ENCODE measurements at regions not wholly inside any gene's neighbourhood (a gene's known extent, or its start where the extent isn't known, plus 50 kb on each side); places are given as distances from the start of the nearest gene placed in this dataset.
A peak's percentile ranks its signal among the peaks of the same experiment; 100 is the strongest.

DNA sequence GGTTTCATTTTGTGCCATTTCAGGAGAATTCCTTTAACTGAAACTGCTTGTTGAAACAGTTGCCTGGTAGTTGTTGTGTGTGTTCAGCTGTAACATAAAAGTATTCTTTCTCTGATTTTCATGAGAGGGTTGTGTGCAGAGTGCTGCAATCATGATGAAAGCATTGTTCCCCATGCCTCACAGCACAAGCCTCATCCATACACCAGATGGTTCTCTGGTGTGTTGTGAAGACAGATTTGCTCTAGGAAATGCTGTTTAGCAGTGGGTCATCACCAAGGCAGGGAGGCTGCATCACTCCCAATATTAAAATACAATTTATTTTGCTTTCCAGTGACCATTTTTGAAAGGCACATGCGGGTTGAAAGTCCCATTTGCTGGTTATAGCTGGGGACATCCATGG is 404.4 kb downstream of the AACS start:
- DNase-seq (ENCODE audit: low read depth in 4 of 4, low spot score in 2 of 4), result no peak

DNA sequence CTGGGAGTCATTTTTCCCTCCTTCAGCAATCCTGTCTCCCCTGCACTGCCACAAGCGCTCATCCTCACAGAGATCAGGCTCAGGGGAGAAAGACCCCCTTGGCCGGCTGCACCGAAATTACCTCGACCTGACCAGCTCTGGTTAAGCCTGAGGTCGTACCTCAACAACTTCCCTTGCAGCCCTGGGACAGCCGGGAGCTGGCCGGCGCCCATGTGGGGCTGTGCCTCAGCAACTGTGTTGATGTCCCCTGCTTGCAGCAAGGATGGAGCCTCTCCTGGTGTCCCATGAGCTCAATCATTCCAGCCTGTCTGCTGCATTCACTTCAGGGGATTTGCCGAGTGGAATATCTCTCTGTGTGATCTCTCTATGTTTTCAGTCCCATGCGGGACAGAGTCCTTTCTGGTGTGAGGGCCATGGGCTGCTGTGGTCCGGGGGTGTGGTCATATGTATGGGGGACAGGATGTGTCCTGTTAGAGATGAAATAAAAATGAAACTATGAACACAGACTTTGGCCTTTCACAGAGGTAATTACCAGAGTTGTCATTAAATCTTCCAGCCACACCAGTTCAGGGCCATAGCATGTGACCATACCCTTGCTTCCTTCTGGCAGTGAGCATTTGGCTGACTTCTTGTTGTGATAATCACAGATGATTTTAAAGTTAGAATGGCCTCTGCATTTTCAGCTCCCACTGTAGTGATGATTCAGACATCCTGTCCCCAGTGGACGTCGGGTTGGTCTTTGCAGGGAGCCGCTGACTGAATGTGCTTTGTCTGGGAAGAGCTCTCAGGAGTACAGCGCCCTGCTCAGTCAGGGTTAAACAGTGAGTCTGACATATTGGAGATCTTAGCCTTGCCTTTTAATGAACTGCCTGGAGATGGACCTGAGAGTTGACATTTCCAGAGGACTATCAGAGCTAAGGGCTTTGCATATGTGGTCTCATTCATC is 405.9 kb downstream of the AACS start:
- DNase-seq (ENCODE audit: low read depth in 4 of 4, low spot score in 2 of 4), result no peak

DNA sequence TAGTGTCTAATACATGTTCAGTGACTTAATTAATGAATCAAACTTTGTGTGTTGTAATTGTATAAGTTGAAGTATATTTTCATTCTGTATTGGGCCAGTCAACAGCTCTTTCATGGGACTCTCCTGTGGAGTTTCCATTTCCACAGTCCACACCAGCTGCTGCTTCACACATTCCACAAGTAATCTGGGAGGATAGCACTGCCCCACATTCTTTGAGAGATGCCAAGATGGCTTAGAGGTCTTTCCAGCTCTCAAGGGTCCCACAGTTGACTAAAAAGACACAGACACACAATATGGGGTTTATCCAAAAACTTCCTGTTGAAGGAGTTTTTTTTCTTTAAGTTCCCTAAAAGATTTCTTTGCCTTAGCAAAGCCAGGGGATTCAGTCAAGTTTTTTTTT is 408.3 kb downstream of the AACS start:
- no peak for DNase-seq (ENCODE audit: low read depth in 4 of 4, low spot score in 2 of 4)

DNA sequence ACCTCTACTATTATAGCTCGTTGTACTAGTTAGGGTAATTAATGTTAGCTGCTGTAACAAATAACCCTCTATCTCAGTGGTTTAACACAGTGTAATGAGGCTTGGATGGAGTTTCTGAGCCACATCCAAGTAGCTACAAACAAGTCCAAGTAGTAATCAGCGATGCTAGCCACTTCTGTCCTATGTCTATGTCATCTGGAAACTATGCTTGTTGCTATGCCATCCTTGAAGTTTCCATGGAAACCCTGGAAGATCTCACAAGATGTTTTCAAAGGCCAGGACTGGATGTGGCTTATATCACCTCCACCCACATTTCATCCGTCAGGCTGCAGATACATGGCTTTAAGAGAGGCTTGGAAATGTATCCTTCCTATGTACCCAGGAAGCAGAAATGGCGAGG is 422.1 kb downstream of the AACS start:
- no peak for DNase-seq (ENCODE audit: low read depth in 4 of 4, low spot score in 2 of 4)

DNA sequence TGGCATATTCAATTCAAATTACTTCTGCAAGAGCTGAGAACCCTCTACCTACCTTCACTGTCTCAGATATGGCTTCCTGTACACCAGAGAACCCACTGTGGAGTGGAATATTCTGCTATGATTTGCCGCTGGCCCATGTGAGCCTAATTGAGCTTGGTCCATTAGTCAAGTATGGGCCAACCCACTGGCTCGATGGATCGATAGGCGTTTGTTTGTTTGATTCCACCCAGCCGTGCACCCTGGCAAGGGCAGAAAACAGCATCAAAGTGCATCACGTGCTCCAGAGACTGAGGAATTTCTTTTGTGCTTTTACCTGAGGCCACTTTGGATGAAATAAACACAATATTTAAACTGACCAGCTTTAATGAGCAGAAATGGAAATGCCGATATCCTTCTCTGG is 426.3 kb downstream of the AACS start:
- no peak for DNase-seq (ENCODE audit: low read depth in 4 of 4, low spot score in 2 of 4)

DNA sequence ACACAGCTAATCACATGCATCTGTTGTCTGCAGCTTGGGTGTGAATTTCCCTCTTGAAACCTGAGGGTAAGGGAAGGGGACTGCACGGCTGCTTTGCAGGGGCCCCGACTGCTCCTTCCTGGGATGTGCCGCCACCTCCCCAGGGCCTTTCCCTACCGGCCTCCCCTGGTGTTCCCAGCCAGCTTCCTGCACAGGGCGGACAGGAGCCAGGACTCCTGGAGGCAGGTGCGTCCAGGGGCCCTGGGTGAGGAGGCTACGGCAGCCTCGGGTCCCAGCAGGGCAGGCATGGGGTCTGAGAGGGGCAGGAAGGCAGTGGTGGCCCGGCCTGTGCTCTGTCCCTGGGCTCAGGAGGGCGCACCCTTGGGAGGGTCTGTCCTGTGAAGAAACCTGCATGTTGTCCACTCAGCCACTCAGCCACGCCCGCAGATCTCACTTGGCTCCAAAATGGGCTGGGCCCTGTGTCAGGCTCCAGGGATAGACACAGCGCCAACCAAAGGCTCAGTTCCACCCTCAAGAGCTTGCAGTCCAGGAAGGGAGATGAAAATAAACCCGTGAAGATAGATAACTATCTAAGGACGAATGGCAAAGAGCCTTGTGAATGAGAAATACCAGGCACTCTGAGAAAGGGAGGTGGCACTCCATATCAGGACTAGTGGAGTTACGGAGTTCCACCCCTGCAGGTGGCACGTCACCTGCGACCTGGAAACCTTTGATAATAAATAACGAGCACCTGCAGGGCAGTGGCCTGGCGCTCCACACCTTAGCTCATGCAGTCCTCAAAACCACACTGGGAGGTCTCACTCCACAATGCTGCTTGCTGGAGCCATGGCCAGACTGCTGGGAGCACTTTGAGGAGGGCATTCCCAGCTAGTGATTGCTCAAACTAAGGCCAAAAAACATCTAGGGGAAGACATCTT is 427.4 kb downstream of the AACS start:
- DNase-seq (ENCODE audit: low read depth in 4 of 4, low spot score in 2 of 4), result no peak

DNA sequence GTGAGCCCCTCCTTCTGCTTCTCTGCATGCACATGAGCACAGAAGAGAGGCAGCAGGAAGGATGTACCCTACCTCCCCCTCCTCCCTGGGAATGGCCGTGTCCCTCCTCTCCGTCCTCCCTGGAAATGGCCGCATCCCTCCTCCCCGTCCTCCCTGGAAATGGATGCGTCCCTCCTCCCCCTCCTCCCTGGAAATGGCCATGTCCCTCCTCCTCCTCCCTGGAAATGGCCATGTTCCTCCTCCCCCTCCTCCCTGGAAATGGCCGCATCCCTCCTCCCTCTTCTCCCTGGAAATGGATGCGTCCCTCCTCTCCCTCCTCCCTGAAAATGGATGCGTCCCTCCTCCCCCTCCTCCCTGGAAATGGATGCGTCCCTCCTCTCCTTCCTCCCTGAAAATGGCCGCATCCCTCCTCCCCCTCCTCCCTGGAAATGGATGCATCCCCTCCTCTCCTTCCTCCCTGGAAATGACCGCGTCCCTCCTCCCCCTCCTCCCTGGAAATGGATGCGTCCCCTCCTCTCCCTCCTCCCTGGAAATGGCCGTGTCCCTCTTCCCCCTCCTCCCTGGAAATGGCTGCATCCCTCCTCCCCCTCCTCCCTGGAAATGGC is 428.6 kb downstream of the AACS start:
- DNase-seq (ENCODE audit: low read depth in 4 of 4, low spot score in 2 of 4), result no peak

DNA sequence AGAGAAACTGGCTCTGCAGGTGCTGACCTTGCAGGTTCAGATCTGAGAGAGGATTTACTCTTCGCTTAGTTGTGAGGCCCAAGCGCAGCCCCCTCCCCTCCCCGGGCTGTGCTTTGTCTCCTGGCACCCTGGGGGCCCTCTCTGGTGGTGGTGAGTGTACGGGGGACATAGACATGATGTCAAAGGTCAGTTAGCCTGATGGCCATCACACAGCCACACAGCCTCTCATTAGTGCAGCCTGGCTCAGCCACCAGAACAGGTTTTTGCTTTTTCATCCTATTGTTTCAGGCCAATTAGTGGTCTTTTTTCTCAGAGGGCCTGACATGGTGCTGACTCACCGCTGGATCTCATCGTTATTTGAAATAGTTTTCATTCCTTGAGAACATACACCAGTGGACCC is 437.9 kb downstream of the AACS start:
- no peak for DNase-seq (ENCODE audit: low read depth in 4 of 4, low spot score in 2 of 4)

DNA sequence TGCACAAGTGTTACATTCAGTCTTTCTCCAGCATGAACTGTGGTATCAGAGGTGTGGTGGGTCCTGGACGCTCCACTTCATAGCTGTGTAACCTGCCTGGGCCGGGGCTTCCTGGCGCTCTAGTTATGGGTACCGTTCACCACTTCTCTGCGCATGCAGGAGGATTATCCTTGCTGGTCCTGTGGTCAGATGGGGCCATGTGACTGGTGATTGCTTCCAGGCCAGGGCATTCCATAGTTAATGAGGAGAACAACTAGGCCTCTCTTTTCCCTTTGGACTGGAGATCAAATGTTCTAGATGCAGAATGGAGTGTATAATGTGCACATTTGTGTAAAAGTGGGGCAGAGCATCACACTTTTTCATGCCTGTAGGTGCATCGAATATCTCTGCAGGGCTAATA is 444.0 kb downstream of the AACS start:
- DNase-seq (ENCODE audit: low read depth in 4 of 4, low spot score in 2 of 4), result no peak

DNA sequence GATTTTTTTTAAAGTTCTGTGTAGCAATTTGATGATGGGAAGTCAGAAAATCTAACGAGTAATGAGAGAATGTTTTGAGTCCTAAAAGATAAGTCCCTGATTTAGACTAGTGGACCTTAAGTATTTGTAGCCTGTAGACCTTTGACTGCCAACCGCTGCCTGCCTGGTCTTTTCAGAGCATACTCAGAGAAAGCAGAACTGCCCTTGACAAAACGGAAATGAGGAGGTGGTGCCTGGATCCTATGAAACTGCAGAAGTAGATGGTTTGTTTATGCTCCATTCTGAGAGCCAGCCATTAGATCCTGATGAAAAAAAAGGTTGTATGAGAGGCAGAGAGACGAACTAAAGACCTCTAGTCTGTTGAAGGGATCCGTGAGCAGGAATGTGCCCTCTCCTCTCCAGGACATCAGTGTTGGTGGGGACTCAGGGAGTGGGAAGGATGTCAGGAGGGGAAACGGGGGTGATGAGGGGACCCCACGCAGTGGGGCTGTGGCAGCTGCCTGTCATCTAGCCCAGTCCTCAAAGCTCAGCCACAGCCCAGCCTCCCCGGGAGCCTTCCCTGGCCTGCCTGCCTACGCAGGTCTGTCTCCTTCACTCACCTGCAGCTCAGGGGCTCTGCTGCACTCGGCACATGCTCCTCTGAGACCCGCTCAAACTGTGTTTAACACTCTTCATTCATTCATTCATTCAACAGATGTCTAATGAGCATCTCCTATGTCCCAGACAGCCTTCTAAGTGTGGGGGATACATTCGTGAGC is 447.5 kb downstream of the AACS start:
- DNase-seq (ENCODE audit: low read depth in 4 of 4, low spot score in 2 of 4), result no peak

DNA sequence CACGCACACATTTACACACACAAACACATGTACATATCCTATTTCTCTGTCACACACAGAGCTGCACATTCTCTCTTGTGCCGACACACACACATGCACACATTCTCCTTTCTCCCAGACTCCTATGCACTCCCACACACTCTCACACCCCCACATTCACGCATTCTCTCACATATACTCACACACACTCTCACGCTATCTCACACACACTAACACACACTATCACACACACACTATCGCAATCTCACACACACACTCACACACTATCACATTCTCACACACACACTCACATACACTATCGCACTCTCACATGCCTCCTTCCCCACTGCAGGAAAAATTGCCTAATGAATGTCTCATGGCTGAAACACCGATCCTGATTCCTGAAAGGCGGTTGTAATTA is 450.7 kb downstream of the AACS start:
- no peak for DNase-seq (ENCODE audit: low read depth in 4 of 4, low spot score in 2 of 4)

DNA sequence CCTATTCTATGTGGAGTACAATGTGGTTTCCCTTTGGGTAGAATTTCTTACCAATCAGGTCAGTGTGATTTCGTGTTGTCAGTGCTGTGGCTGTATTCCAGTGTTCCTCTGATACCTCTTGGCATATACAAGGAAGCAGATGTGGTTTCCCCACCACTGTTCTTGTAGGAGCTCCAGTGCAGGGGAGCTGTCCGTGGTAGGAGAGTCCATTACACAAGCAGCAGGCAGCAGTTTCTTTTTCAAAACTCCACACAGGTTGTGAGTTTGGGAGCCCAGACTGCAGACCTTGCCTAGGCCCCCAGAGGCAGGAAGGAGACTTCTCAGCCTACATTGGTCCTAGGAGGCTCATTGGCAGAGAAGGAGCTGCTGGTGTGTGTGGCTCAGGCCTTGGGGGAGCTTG is 452.8 kb downstream of the AACS start:
- DNase-seq (ENCODE audit: low read depth in 4 of 4, low spot score in 2 of 4), result peak in 3 of 4 donors; percentile 9 to 31 (median 18)

DNA sequence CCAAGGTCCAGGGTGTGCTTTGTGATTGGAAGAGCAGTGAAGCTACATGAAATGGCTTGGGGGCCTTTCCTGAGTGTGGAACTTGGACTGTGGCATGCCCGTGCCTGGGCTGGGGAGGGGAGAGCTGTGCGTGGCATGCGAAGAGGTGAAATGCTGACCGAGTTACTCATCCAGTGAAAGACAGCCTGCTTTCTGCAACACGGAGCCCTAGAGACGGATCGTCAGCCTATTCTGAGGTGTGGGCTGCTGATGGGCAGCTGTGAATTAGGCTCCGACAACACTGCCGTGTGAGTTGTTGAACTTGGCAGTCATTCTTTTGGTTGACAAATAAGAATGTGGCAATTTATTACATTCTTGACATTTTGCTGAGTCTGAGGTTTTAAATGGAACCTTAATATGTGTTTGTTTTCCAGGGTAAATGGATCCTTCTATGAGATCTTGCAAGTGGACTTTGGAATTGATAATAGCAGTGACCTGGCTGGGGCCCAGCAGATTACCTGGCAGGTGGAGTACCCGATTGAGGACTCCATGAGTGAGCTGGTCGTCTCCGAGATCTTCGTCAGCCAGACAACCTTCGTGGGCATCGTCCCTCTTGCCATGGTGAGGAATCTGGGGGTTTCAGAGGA is 453.9 kb downstream of the AACS start:
- no peak for DNase-seq (ENCODE audit: low read depth in 4 of 4, low spot score in 2 of 4)

DNA sequence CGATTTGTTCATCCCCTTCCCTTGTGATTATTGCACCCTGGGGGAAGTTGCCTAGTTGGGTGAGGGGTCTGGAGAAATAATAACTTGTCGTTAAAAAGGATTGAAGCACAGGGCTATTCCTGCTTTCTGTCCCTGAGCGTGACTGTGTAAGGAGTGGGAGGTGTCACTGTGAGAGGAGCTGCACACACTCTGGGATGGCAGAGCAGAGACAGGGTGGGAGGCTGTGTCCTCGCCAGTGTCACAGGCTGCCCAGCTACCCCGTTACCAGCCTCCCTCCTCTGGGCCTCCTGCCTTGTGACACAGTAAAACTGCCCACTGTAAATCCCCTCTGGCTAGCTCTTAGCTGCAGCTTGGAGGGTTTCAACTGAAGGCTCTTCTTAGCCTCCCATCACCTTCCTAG is 460.6 kb downstream of the AACS start:
- DNase-seq (ENCODE audit: low read depth in 4 of 4, low spot score in 2 of 4), result no peak

DNA sequence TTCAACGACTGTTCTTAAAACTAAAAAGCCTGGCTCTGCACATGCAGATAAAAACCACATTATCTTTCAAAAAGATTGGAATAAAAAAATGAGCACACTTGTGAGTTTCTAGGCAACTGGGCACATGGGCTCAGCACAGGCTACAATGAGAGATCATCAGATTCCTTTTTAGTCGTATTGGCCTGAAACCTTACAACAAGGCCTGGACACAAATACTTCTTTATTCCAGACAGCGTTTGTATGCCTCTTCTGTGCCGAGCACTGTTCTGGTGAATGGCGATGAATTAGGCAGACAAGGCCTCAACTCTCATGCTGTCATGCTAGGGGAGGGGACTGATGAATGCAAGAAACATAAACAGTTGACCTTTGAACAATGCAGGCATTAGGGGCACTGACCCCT is 463.0 kb downstream of the AACS start:
- DNase-seq (ENCODE audit: low read depth in 4 of 4, low spot score in 2 of 4), result no peak

DNA sequence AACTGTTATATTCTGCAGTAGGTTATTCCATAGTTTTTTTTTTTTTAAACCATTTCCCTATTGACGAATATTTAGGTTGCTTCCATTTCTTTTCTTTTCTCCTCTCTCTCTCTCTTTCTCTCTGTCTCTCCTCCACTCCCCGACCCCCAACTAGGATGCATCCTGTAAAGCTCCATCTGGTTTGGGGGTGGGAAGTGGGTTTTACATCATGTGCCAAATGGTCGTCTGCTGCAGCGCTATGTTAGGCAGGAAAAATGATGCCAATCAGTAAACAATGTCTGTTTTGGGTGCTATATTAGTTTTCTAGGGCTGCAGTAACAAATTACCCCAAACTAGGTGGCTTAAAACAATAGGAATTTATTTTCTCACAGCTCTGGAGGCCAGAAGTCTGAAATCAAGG is 465.0 kb downstream of the AACS start:
- no peak for DNase-seq (ENCODE audit: low read depth in 4 of 4, low spot score in 2 of 4)

DNA sequence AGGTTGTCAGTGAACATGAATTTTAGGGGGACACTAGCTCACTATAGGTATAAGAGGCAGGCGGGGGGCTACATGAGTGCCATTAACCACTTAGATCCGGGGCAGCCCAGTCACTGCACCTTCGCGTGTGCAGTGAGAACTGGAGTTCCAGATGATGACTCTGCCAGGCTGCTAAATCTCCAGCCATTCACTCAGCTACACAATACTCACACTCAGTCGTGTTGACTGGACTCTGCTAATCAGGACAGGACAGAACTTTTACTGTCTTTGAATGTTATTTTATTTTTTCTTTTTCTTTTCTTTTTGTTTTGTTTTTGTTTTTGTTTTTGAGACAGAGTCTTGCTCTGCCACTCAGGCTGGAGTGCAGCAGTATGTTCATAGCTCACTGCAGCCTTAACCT is 465.6 kb downstream of the AACS start:
- no peak for DNase-seq (ENCODE audit: low read depth in 4 of 4, low spot score in 2 of 4)

DNA sequence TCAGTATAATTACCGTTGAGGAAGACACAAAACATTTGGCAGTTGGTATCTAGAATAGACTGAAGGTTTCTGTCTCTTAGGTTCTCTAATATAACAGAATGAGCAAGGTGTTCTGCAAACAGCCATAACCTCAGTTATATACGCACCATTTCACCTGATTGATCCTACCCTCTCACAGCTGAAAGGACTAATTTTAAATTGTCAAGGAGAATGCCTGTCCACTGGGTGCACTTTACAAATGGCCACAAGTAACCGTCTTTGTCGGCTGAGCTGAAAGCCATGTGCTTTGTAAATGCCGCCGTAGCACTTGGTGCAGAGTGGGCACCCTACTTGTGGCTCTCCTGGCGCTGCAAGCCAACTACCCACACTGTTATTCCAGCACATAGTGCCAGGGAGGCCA is 466.3 kb downstream of the AACS start:
- no peak for DNase-seq (ENCODE audit: low read depth in 4 of 4, low spot score in 2 of 4)

DNA sequence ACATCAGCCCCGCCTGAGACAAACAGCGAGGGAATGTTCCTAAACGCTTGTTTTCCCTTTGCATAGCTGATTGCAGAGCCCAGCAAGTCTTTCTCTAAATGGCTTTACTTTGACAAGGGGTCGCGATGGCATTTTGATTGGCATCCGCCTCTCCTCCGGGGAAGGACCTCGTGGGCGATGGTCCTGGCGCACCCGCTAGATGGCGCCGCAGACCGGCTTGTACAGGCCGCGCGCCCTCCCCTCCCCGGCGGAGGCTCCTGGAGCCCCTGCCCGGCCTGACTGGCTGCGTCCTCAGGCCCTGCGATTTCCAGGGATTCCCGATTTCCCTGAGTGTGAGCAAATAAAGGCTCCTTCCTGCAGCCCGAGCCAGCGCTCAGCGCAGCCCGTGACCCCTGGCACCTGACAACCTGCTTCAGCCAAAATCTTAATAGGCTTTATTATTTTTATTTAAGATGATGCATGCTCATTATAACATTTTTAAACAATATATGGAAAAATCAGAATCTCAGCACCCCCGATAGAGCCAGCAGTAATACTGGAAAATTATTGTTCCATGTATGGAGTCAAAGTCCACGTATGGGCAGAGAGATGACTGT is 468.3 kb downstream of the AACS start:
- DNase-seq (ENCODE audit: low read depth in 4 of 4, low spot score in 2 of 4), result peak in 1 of 4 donors; percentile 16

Measured in left renal cortex interstitium (tissue), 4 donors.